BJ (cell line): ENCODE measurements at regions not wholly inside any gene's neighbourhood (a gene's known extent, or its start where the extent isn't known, plus 50 kb on each side); places are given as distances from the start of the nearest gene placed in this dataset.
A peak's percentile ranks its signal among the peaks of the same experiment; 100 is the strongest.
"Not testable (repeated sequence)": the region's sequence is repeated elsewhere in the genome, so short reads cannot be mapped to it uniquely, and the experiment has no call there.

Source experiments
- CTCF ChIA-PET: fragments of 350-600 bp; formaldehyde crosslinking; extraction: SDS; loops from one replicate; lab custom pipeline; 2021; ENCODE audit warnings: antibody characterized with exemption, inconsistent platforms; lab: Yijun Ruan, JAX
- POLR2A ChIA-PET: fragments of 300-600 bp; sonication (Branson Sonifier 250); formaldehyde crosslinking; extraction: SDS; loops from one replicate; lab custom pipeline; 2021; ENCODE audit warnings: antibody characterized with exemption; lab: Charles Lee
- DNase-seq: peaks from one replicate; pipeline ENCODE4 v3.0.0-alpha.2; 2011; ENCODE audit warnings: low read depth
- H3K27me3 ChIP-seq: 2 replicates; pipeline ENCODE4 v1.6.0; 2011; ENCODE audit warnings: low read length; ENCODE audit not compliant: control insufficient read depth, insufficient read depth
- H3K36me3 ChIP-seq: 2 replicates; pipeline ENCODE4 v1.5.1; 2011; ENCODE audit warnings: low read length; ENCODE audit not compliant: control insufficient read depth, insufficient read depth
- H3K4me3 ChIP-seq: 2 replicates; pipeline ENCODE4 v1.5.1; 2011; ENCODE audit warnings: low read depth, mild to moderate bottlenecking, control low read depth, low read length
- CTCF ChIP-seq: IDR thresholded peaks from 2 replicates; pipeline ENCODE4 v1.5.1; 2011; ENCODE audit warnings: low read depth, mild to moderate bottlenecking, control low read depth, inconsistent platforms, low read length, moderate library complexity; ENCODE audit not compliant: insufficient read depth

GRCh38 chr2:64888591-64889309 is 100.4 kb upstream of the SLC1A4 start:
- no peak overlapping the region for H3K4me3 ChIP-seq
- ChIA-PET POLR2A (no interaction called here), CTCF (interaction anchor here (0.7 to 1.7 kb wide), 11 partner anchors 9 to 372 kb away, joined by 3 to 10 read pairs (median 4); partner anchors contain the start of gene AFTPH)
- no peak for DNase-seq
- TF ChIP-seq CTCF: peak; percentile 47
- no peaks in the 10 kb centered on the region for H3K36me3 ChIP-seq
- H3K27me3 ChIP-seq: peaks cover 4% of the 10 kb centered on the region; the same call in 1 of the 2 replicates

GRCh38 chr2:64889803-64890202 is 99.4 kb upstream of the SLC1A4 start:
- Histone ChIP-seq H3K27me3 (peaks cover 3% of the 10 kb centered on the region; the same call in 1 of the 2 replicates), H3K36me3 (no peaks in the 10 kb centered on the region), H3K4me3 (no peak overlapping the region)
- no peak for DNase-seq
- TF ChIP-seq CTCF: no peak
- ChIA-PET CTCF (interaction anchor here (1.1 to 1.7 kb wide), 4 partner anchors 12 to 367 kb away, joined by 3 to 10 read pairs (median 6); partner anchors contain the start of gene AFTPH), POLR2A (no interaction called here)

- POLR2A ChIA-PET, H3K27me3 ChIP-seq, CTCF ChIA-PET, H3K4me3 ChIP-seq, H3K36me3 ChIP-seq, DNase-seq: not testable (repeated sequence)
These were observed 92.6 kb upstream of the SLC1A4 start for GRCh38 chr2:64896572-64896971.

GRCh38 chr2:64899081-64899865 is 89.9 kb upstream of the SLC1A4 start:
- H3K4me3 ChIP-seq: no peak overlapping the region
- POLR2A ChIA-PET: no interaction called here
- H3K27me3 ChIP-seq: peaks cover 12% of the 10 kb centered on the region
- no peak for TF ChIP-seq CTCF
- H3K36me3 ChIP-seq: no peaks in the 10 kb centered on the region
- CTCF ChIA-PET: interaction anchor here (0.7 kb wide), 1 partner anchor 139 kb away, joined by 3 read pairs; no protein-coding TSS in a partner anchor
- no peak for DNase-seq

DNA sequence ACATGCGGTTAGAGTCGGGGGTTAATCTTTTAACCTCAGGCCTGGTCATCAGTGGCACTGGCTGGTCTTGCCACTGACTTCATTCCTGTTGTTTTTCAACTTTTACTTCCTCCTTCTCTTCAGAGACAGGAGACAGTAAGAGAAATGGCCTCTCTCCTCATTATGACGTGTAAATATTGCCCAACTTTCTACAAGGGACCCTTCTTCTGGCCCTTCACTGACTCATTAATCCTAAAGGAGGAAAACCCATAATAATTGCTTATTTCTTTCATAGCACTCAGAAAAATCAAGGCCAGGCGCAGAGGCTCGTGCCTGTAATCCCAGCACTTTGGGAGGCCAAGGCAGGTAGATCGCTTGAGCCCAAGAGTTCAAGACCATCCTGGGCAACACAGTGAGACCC is 89.3 kb upstream of the SLC1A4 start:
- H3K4me3 ChIP-seq, POLR2A ChIA-PET, H3K36me3 ChIP-seq, DNase-seq: not testable (repeated sequence)
- peaks cover 15% of the 10 kb centered on the region for H3K27me3 ChIP-seq
- CTCF ChIA-PET: interaction anchor here (0.7 kb wide), 1 partner anchor 138 kb away, joined by 3 read pairs; no protein-coding TSS in a partner anchor
